ENCODE measurements at regions not wholly inside any gene's neighbourhood (a gene's known extent, or its start where the extent isn't known, plus 50 kb on each side); places are given as distances from the start of the nearest gene placed in this dataset.

- peak in 1 of 2 donors; percentile 47 for DNase-seq (ENCODE audit: low read depth in 2 of 2)
- no peak for TF ChIP-seq CTCF (IDR thresholded peaks at IDR 0.05; ENCODE audit: low read depth, low read length)
- no peak overlapping the region for H3K4me3 ChIP-seq (replicated peaks in 1 of 2; ENCODE audit: low read depth in 2 of 2, low read length in 2 of 2)
Observed at GRCh38 chr11:126127898-126128297, 65.2 kb upstream of the CDON start.

- TF ChIP-seq CTCF (IDR thresholded peaks at IDR 0.05; ENCODE audit: low read depth, low read length), result no peak
- H3K4me3 ChIP-seq (replicated peaks in 1 of 2; ENCODE audit: low read depth in 2 of 2, low read length in 2 of 2), result no peak overlapping the region
- no peak for DNase-seq (ENCODE audit: low read depth in 2 of 2)
Observed at GRCh38 chr11:126127284-126127845, 64.7 kb upstream of the CDON start.

- TF ChIP-seq CTCF (IDR thresholded peaks at IDR 0.05; ENCODE audit: low read depth, low read length), result no peak
- DNase-seq (ENCODE audit: low read depth in 2 of 2), result no peak
- no peak overlapping the region for H3K4me3 ChIP-seq (replicated peaks in 1 of 2; ENCODE audit: low read depth in 2 of 2, low read length in 2 of 2)
Observed at GRCh38 chr11:126124231-126124661, 61.6 kb upstream of the CDON start.

GRCh38 chr11:126123686-126124085 lies 61.0 kb upstream of the CDON start:
- no peak overlapping the region for H3K4me3 ChIP-seq (replicated peaks in 1 of 2; ENCODE audit: low read depth in 2 of 2, low read length in 2 of 2)
- no peak for TF ChIP-seq CTCF (IDR thresholded peaks at IDR 0.05; ENCODE audit: low read depth, low read length)
- DNase-seq (ENCODE audit: low read depth in 2 of 2), result peak in 1 of 2 donors; percentile 61

- H3K4me3 ChIP-seq (replicated peaks in 1 of 2; ENCODE audit: low read depth in 2 of 2, low read length in 2 of 2), result no peak overlapping the region
- no peak for TF ChIP-seq CTCF (IDR thresholded peaks at IDR 0.05; ENCODE audit: low read depth, low read length)
- no peak for DNase-seq (ENCODE audit: low read depth in 2 of 2)
Observed at GRCh38 chr11:126122863-126123262, 60.2 kb upstream of the CDON start.

- H3K4me3 ChIP-seq (replicated peaks in 1 of 2; ENCODE audit: low read depth in 2 of 2, low read length in 2 of 2), result no peak overlapping the region
- TF ChIP-seq CTCF (IDR thresholded peaks at IDR 0.05; ENCODE audit: low read depth, low read length), result no peak
- DNase-seq (ENCODE audit: low read depth in 2 of 2), result no peak
Observed at GRCh38 chr11:126121296-126121695, 58.6 kb upstream of the CDON start.

- no peak for TF ChIP-seq CTCF (IDR thresholded peaks at IDR 0.05; ENCODE audit: low read depth, low read length)
- DNase-seq (ENCODE audit: low read depth in 2 of 2), result no peak
Observed at GRCh38 chr11:126118806-126119205, 56.1 kb upstream of the CDON start.

More at GRCh38 chr11:126118806-126119205, 56.1 kb upstream of the CDON start:
- H3K4me3 ChIP-seq (replicated peaks in 1 of 2; ENCODE audit: low read depth in 2 of 2, low read length in 2 of 2), result no peak overlapping the region

Measured in cardiac fibroblast (primary cell).